Panc1 (cell line): ENCODE measurements at regions not wholly inside any gene's neighbourhood (a gene's known extent, or its start where the extent isn't known, plus 50 kb on each side); places are given as distances from the start of the nearest gene placed in this dataset.

Source experiments
- ATAC-seq: fragments of 200-7000 bp; cut with Tn5 transposase; 2 replicates; pipeline ENCODE4 v1.9.1; 2020; ENCODE audit warnings: mild to moderate bottlenecking, moderate library complexity
- BruUV-seq: library from RNA; stranded (reverse); fragments of 400-500 nt; replicated peaks from 2 replicates; lab custom pipeline; 2021; lab: Mats Ljungman, UMichigan
- CTCF ChIA-PET: fragments of 300-600 bp; sonication (Branson Sonifier 250); formaldehyde crosslinking; loops from one replicate; lab custom pipeline; 2022; ENCODE audit warnings: antibody characterized with exemption; lab: Charles Lee
- POLR2A ChIA-PET: fragments of 300-600 bp; sonication (Branson Sonifier 250); formaldehyde crosslinking; loops from one replicate; lab custom pipeline; 2022; ENCODE audit warnings: antibody characterized with exemption; lab: Charles Lee
- DNase-seq: peaks from one replicate; pipeline ENCODE4 v3.0.0-alpha.2; 2010; ENCODE audit warnings: low read depth, low spot score
- H3K27ac ChIP-seq: 2 replicates; pipeline ENCODE4 v1.5.1; 2011; ENCODE audit warnings: mild to moderate bottlenecking, low read length, inconsistent platforms
- H3K27me3 ChIP-seq: fragments of 200-500 bp; sonication (Bioruptor generic); 2 replicates; pipeline ENCODE4 v1.6.0; 2014; ENCODE audit warnings: low read length, inconsistent platforms; ENCODE audit not compliant: control insufficient read depth, insufficient read depth
- H3K36me3 ChIP-seq: fragments of 200-500 bp; sonication (Bioruptor generic); 2 replicates; pipeline ENCODE4 v1.5.1; 2014; ENCODE audit warnings: inconsistent platforms, mild to moderate bottlenecking, low read length, moderate library complexity; ENCODE audit not compliant: control insufficient read depth, insufficient read depth
- H3K4me1 ChIP-seq: 2 replicates; pipeline ENCODE4 v1.5.1; 2011; ENCODE audit warnings: inconsistent platforms, mild to moderate bottlenecking, low read length, moderate library complexity; ENCODE audit not compliant: control insufficient read depth, insufficient read depth
- H3K4me3 ChIP-seq, 2 experiments: 2 replicates each; pipeline ENCODE4 v1.5.1; 2011 to 2012; ENCODE audit warnings: low read depth in 2 of 2, low read length in 2 of 2, mild to moderate bottlenecking in 2 of 2, inconsistent platforms in 1 of 2, moderate library complexity in 1 of 2
- H3K9me3 ChIP-seq: fragments of 200-500 bp; sonication (Bioruptor generic); 2 replicates; pipeline ENCODE4 v1.5.1; 2014; ENCODE audit warnings: low read depth, mild to moderate bottlenecking, inconsistent platforms, low read length, moderate library complexity; ENCODE audit not compliant: control insufficient read depth, insufficient read depth
- POLR2AphosphoS5 ChIP-seq: IDR thresholded peaks from 2 replicates; pipeline ENCODE4 v1.6.1; 2012; ENCODE audit warnings: mild to moderate bottlenecking, low read depth, low read length, moderate library complexity
- SIN3A ChIP-seq: IDR thresholded peaks from 2 replicates; pipeline ENCODE4 v1.6.1; 2012; ENCODE audit warnings: low read depth, mild to moderate bottlenecking, low read length, moderate library complexity, borderline replicate concordance; ENCODE audit not compliant: insufficient read depth
- TCF7L2 ChIP-seq: IDR thresholded peaks from 2 replicates; pipeline ENCODE4 v1.6.1; 2011; ENCODE audit warnings: mild to moderate bottlenecking, low read depth, low read length, inconsistent platforms
- in situ Hi-C: cut with HindIII; loops from 2 replicates; pipeline ENCODE4 v1.10.0; 2016; ENCODE audit warnings: low sequenced_read_pairs, low pct_unique_long_range_greater_than_20kb
- intact Hi-C: fragments of 100-400 bp; cut with micrococcal nuclease; formaldehyde crosslinking; loops from one replicate; pipeline ENCODE4 v1.10.0; 2022; ENCODE audit not compliant: unreplicated experiment
- TF ChIP-seq, protein P1 (sequence below), 2 experiments: IDR thresholded peaks; 2 replicates each; pipeline ENCODE4 v1.6.1; 2011 to 2012; ENCODE audit warnings: low read depth in 2 of 2, control low read depth in 1 of 2, low read length in 1 of 2, mild to moderate bottlenecking in 1 of 2, moderate library complexity in 1 of 2; ENCODE audit not compliant: insufficient read depth in 1 of 2
- TF ChIP-seq, protein P2 (sequence below): fragments of 450-650 bp; IDR thresholded peaks from 2 replicates; pipeline ENCODE4 v1.5.1; 2017; ENCODE audit warnings: mild to moderate bottlenecking

DNA sequence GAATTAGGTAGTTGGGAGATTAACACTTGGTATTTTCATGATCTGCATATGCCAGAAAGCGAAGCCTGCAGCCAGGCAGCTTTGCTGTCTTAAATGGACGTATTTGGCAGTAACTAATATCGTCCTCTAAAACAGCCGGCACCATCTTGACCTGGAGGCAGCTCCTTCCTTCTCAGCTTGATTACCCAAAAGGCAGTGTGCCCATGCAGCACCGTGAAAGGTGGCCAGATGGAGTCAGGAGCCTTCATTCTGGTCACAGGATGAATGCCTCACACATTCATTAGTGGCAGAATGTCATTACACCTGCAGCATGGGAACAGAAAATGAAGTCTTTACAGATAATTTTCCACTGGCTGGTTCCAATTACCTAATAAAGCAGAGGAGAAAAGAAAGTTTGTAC, 59.0 kb upstream of the FLT1 start:
- in situ Hi-C loops: no loop called here
- POLR2A ChIA-PET: no interaction called here
- Histone ChIP-seq H3K4me1 (no peaks in the 10 kb centered on the region), H3K9me3 (no peaks in the 10 kb centered on the region), H3K27ac (no peak overlapping the region), H3K36me3 (no peaks in the 10 kb centered on the region), H3K4me3 (no peak overlapping the region), H3K27me3 (no peaks in the 10 kb centered on the region)
- TF ChIP-seq POLR2AphosphoS5 (no peak), TCF7L2 (no peak), SIN3A (no peak)
- TF ChIP-seq, protein P1, sequence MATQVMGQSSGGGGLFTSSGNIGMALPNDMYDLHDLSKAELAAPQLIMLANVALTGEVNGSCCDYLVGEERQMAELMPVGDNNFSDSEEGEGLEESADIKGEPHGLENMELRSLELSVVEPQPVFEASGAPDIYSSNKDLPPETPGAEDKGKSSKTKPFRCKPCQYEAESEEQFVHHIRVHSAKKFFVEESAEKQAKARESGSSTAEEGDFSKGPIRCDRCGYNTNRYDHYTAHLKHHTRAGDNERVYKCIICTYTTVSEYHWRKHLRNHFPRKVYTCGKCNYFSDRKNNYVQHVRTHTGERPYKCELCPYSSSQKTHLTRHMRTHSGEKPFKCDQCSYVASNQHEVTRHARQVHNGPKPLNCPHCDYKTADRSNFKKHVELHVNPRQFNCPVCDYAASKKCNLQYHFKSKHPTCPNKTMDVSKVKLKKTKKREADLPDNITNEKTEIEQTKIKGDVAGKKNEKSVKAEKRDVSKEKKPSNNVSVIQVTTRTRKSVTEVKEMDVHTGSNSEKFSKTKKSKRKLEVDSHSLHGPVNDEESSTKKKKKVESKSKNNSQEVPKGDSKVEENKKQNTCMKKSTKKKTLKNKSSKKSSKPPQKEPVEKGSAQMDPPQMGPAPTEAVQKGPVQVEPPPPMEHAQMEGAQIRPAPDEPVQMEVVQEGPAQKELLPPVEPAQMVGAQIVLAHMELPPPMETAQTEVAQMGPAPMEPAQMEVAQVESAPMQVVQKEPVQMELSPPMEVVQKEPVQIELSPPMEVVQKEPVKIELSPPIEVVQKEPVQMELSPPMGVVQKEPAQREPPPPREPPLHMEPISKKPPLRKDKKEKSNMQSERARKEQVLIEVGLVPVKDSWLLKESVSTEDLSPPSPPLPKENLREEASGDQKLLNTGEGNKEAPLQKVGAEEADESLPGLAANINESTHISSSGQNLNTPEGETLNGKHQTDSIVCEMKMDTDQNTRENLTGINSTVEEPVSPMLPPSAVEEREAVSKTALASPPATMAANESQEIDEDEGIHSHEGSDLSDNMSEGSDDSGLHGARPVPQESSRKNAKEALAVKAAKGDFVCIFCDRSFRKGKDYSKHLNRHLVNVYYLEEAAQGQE (IDR thresholded peaks at IDR 0.05; ENCODE audit: insufficient read depth in 1 of 2, low read depth in 2 of 2, low read length in 1 of 2): no peak
- TF ChIP-seq, protein P2, sequence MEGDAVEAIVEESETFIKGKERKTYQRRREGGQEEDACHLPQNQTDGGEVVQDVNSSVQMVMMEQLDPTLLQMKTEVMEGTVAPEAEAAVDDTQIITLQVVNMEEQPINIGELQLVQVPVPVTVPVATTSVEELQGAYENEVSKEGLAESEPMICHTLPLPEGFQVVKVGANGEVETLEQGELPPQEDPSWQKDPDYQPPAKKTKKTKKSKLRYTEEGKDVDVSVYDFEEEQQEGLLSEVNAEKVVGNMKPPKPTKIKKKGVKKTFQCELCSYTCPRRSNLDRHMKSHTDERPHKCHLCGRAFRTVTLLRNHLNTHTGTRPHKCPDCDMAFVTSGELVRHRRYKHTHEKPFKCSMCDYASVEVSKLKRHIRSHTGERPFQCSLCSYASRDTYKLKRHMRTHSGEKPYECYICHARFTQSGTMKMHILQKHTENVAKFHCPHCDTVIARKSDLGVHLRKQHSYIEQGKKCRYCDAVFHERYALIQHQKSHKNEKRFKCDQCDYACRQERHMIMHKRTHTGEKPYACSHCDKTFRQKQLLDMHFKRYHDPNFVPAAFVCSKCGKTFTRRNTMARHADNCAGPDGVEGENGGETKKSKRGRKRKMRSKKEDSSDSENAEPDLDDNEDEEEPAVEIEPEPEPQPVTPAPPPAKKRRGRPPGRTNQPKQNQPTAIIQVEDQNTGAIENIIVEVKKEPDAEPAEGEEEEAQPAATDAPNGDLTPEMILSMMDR: no peak
- BruUV-seq: no TSS peak
- no peak for DNase-seq
- CTCF ChIA-PET: no interaction called here
- intact Hi-C loops: no loop called here
- ATAC-seq: no peak

DNA sequence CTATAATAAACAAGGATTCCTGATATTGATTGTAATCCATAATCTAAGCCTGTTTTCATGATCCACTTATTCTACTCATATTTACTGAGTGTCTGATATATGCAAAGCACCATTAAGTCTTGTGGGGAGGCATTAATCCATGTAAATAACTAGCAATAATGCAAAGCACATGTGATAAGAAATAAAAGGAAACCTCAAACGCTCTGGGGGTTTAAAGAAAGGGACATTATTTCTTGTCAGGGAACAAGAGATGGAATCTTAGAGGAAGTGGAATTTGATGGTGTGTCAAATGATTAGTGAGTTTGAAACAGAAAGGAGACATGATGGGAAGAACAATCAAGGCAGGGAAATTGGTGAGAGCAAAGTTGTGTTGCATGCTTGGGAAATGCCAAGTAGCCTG, 57.4 kb upstream of the FLT1 start:
- Histone ChIP-seq H3K9me3 (no peaks in the 10 kb centered on the region), H3K36me3 (no peaks in the 10 kb centered on the region), H3K27ac (no peak overlapping the region), H3K4me1 (no peaks in the 10 kb centered on the region), H3K27me3 (no peaks in the 10 kb centered on the region), H3K4me3 (no peak overlapping the region)
- BruUV-seq: no TSS peak
- in situ Hi-C loops: no loop called here
- ChIA-PET CTCF (no interaction called here), POLR2A (no interaction called here)
- DNase-seq: no peak
- intact Hi-C loops: no loop called here
- ATAC-seq: no peak
- TF ChIP-seq SIN3A: no peak

DNA sequence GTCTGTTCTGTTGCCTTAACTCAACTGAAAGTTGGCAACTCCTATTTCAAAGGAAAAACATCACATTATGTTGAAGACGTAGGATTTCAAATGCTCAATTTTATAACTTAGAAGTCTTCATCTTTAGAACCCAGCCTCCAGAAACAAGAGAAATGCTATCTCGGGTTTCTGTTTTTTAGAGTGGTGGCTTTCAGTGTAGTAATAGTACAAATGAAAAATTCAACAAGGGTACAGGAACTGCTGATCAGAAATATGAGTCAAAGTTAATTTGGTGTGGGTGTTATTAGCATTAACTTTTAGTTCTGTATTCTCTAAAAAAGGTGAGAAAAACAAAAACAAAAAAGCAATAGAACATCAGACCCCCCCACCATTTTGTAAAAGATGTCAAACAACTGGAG, 56.6 kb upstream of the FLT1 start:
- ATAC-seq: no peak
- intact Hi-C loops (no loop called here), in situ Hi-C loops (no loop called here)
- Histone ChIP-seq H3K4me1 (no peaks in the 10 kb centered on the region), H3K27ac (no peak overlapping the region), H3K27me3 (no peaks in the 10 kb centered on the region), H3K36me3 (no peaks in the 10 kb centered on the region), H3K9me3 (no peaks in the 10 kb centered on the region), H3K4me3 (no peak overlapping the region)
- POLR2A ChIA-PET: no interaction called here
- BruUV-seq: no TSS peak
- no peak for DNase-seq
- TF ChIP-seq, protein P1 (IDR thresholded peaks at IDR 0.05; ENCODE audit: insufficient read depth in 1 of 2, low read depth in 2 of 2, low read length in 1 of 2): no peak
- TF ChIP-seq SIN3A (no peak), POLR2AphosphoS5 (no peak), TCF7L2 (no peak)
- TF ChIP-seq, protein P2: no peak
- CTCF ChIA-PET: no interaction called here
